ENCODE measurements at regions not wholly inside any gene's neighbourhood (a gene's known extent, or its start where the extent isn't known, plus 50 kb on each side); places are given as distances from the start of the nearest gene placed in this dataset.

- no peak for DNase-seq (ENCODE audit: low spot score)
- TF ChIP-seq, protein P1, sequence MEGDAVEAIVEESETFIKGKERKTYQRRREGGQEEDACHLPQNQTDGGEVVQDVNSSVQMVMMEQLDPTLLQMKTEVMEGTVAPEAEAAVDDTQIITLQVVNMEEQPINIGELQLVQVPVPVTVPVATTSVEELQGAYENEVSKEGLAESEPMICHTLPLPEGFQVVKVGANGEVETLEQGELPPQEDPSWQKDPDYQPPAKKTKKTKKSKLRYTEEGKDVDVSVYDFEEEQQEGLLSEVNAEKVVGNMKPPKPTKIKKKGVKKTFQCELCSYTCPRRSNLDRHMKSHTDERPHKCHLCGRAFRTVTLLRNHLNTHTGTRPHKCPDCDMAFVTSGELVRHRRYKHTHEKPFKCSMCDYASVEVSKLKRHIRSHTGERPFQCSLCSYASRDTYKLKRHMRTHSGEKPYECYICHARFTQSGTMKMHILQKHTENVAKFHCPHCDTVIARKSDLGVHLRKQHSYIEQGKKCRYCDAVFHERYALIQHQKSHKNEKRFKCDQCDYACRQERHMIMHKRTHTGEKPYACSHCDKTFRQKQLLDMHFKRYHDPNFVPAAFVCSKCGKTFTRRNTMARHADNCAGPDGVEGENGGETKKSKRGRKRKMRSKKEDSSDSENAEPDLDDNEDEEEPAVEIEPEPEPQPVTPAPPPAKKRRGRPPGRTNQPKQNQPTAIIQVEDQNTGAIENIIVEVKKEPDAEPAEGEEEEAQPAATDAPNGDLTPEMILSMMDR (IDR thresholded peaks at IDR 0.05; ENCODE audit: borderline replicate concordance, control extremely low read depth, extremely low read depth, insufficient read depth, missing control alignments): no peak
- in situ Hi-C loops (cut with MboI; ENCODE audit: low sequenced_read_pairs, unreplicated experiment): no loop called here
These were observed 540.8 kb downstream of the BRINP3 start for GRCh38 chr1:189936861-189937260.

GRCh38 chr1:189939967-189940366 is 537.7 kb downstream of the BRINP3 start:
- DNase-seq (ENCODE audit: low spot score): no peak
- in situ Hi-C loops (cut with MboI; ENCODE audit: low sequenced_read_pairs, unreplicated experiment): no loop called here
- TF ChIP-seq, protein P1 (IDR thresholded peaks at IDR 0.05; ENCODE audit: borderline replicate concordance, control extremely low read depth, extremely low read depth, insufficient read depth, missing control alignments): no peak

- TF ChIP-seq, protein P1 (IDR thresholded peaks at IDR 0.05; ENCODE audit: borderline replicate concordance, control extremely low read depth, extremely low read depth, insufficient read depth, missing control alignments): no peak
- no peak for DNase-seq (ENCODE audit: low spot score)
- in situ Hi-C loops (cut with MboI; ENCODE audit: low sequenced_read_pairs, unreplicated experiment): no loop called here
These were observed 535.7 kb downstream of the BRINP3 start for GRCh38 chr1:189941922-189942321.

DNA sequence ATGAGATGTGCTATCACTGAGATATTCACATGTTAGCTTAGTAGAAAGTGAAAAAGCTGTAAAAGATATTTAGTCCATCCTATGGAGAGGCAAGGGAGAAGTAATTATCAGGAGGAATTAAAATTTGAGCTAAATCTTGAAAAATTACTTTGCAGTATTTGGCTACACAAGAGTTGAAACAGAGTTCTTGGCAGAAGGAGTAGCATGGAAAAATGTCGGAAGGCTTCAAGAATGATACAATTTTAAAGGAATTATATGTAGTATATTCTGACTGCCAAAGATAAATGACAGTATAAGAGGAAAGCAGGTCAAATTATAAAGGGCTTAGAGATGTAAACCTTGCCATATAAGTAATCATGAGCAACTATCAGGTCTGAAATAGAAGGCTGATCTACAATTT is 518.9 kb downstream of the BRINP3 start:
- in situ Hi-C loops (cut with MboI; ENCODE audit: low sequenced_read_pairs, unreplicated experiment): no loop called here
- TF ChIP-seq, protein P1 (IDR thresholded peaks at IDR 0.05; ENCODE audit: borderline replicate concordance, control extremely low read depth, extremely low read depth, insufficient read depth, missing control alignments): no peak
- no peak for DNase-seq (ENCODE audit: low spot score)

- in situ Hi-C loops (cut with MboI; ENCODE audit: low sequenced_read_pairs, unreplicated experiment): no loop called here
- TF ChIP-seq, protein P1 (IDR thresholded peaks at IDR 0.05; ENCODE audit: borderline replicate concordance, control extremely low read depth, extremely low read depth, insufficient read depth, missing control alignments): no peak
- no peak for DNase-seq (ENCODE audit: low spot score)
These were observed 516.9 kb downstream of the BRINP3 start for GRCh38 chr1:189960769-189961168.

- DNase-seq (ENCODE audit: low spot score): no peak
- TF ChIP-seq, protein P1 (IDR thresholded peaks at IDR 0.05; ENCODE audit: borderline replicate concordance, control extremely low read depth, extremely low read depth, insufficient read depth, missing control alignments): no peak
- in situ Hi-C loops (cut with MboI; ENCODE audit: low sequenced_read_pairs, unreplicated experiment): no loop called here
These were observed 515.5 kb downstream of the BRINP3 start for GRCh38 chr1:189962181-189962580.

Measured in GM13976 (cell line).